ENCODE measurements at regions not wholly inside any gene's neighbourhood (a gene's known extent, or its start where the extent isn't known, plus 50 kb on each side); places are given as distances from the start of the nearest gene placed in this dataset.
"Not testable (repeated sequence)": the region's sequence is repeated elsewhere in the genome, so short reads cannot be mapped to it uniquely, and the experiment has no call there.

- WGBS, 10 experiments = 60 to 100% (median 82%) methylated on average over 2 to 4 of the region's 4 CpGs
- Histone ChIP-seq H3K4me3 (no peak overlapping the region), H3K27ac (no peak overlapping the region), H3K4me1 (replicated peaks in 1 of 2) (peaks cover 5 to 6% of the 10 kb centered on the region in 2 donors)
- in situ Hi-C loops (cut with MboI; ENCODE audit: low pct_unique_long_range_greater_than_20kb in 2 of 9, low sequenced_read_pairs in 9 of 9, unreplicated experiment in 9 of 9) = no loop called here
- no peak for ATAC-seq (replicated peaks in 6 of 8)
Measured at GRCh38 chr1:221239181-221239580, 359.9 kb downstream of the HLX start.

- Histone ChIP-seq H3K4me3 (no peak overlapping the region), H3K4me1 (replicated peaks in 1 of 2) (peaks cover 5 to 6% of the 10 kb centered on the region in 2 donors), H3K27ac (no peak overlapping the region)
- 48 to 94% (median 82%) methylated on average over 2 to 9 of the region's 9 CpGs for WGBS, 10 experiments
- ATAC-seq (replicated peaks in 6 of 8) = peak in 4 of 8 experiments; percentile 61 to 67 (median 64)
- in situ Hi-C loops (cut with MboI; ENCODE audit: low pct_unique_long_range_greater_than_20kb in 2 of 9, low sequenced_read_pairs in 9 of 9, unreplicated experiment in 9 of 9) = no loop called here
Measured at GRCh38 chr1:221239792-221240191, 360.5 kb downstream of the HLX start.

GRCh38 chr1:221240690-221241089 lies 361.4 kb downstream of the HLX start:
- in situ Hi-C loops (cut with MboI; ENCODE audit: low pct_unique_long_range_greater_than_20kb in 2 of 9, low sequenced_read_pairs in 9 of 9, unreplicated experiment in 9 of 9) = no loop called here
- no peak for ATAC-seq (replicated peaks in 6 of 8)

GRCh38 chr1:221241157-221241556 lies 361.9 kb downstream of the HLX start:
- no peak overlapping the region for H3K27ac ChIP-seq
- H3K4me3 ChIP-seq = no peak overlapping the region
- H3K4me1 ChIP-seq (replicated peaks in 1 of 2) = peaks cover 5 to 6% of the 10 kb centered on the region in 2 donors
- no peak for ATAC-seq (replicated peaks in 6 of 8)
- WGBS, 10 experiments = 30 to 100% (median 76%) methylated on average over 1 of the region's 1 CpG; no CpG with 5 or more reads in 4 of the 10 experiments
- in situ Hi-C loops (cut with MboI; ENCODE audit: low pct_unique_long_range_greater_than_20kb in 2 of 9, low sequenced_read_pairs in 9 of 9, unreplicated experiment in 9 of 9) = no loop called here

More at GRCh38 chr1:221240690-221241089, 361.4 kb downstream of the HLX start:
- Histone ChIP-seq H3K27ac (no peak overlapping the region), H3K4me1 (replicated peaks in 1 of 2) (peaks cover 5 to 6% of the 10 kb centered on the region in 2 donors), H3K4me3 (no peak overlapping the region)
- WGBS, 10 experiments = 50 to 100% (median 100%) methylated on average over 1 of the region's 1 CpG; no CpG with 5 or more reads in 2 of the 10 experiments

GRCh38 chr1:221241592-221241991 lies 362.3 kb downstream of the HLX start:
- in situ Hi-C loops (cut with MboI; ENCODE audit: low pct_unique_long_range_greater_than_20kb in 2 of 9, low sequenced_read_pairs in 9 of 9, unreplicated experiment in 9 of 9) = no loop called here
- no peak for ATAC-seq (replicated peaks in 6 of 8)
- no peak overlapping the region for H3K27ac ChIP-seq
- peaks cover 5 to 6% of the 10 kb centered on the region in 2 donors for H3K4me1 ChIP-seq (replicated peaks in 1 of 2)
- WGBS, 10 experiments = 75 to 100% (median 92%) methylated on average over 1 to 2 of the region's 2 CpGs; no CpG with 5 or more reads in 1 of the 10 experiments
- H3K4me3 ChIP-seq = no peak overlapping the region

GRCh38 chr1:221246067-221246466 lies 366.8 kb downstream of the HLX start:
- no peak overlapping the region for H3K4me3 ChIP-seq
- in situ Hi-C loops (cut with MboI; ENCODE audit: low pct_unique_long_range_greater_than_20kb in 2 of 9, low sequenced_read_pairs in 9 of 9, unreplicated experiment in 9 of 9) = no loop called here
- H3K27ac ChIP-seq = no peak overlapping the region
- H3K4me1 ChIP-seq (replicated peaks in 1 of 2) = no peaks in the 10 kb centered on the region
- 0 to 100% (median 80%) methylated on average over 1 to 2 of the region's 2 CpGs; no CpG with 5 or more reads in 1 of the 10 experiments for WGBS, 10 experiments
- ATAC-seq (replicated peaks in 6 of 8) = no peak

GRCh38 chr1:221246628-221247415 lies 367.6 kb downstream of the HLX start:
- ATAC-seq (replicated peaks in 6 of 8) = no peak
- 71 to 100% (median 96%) methylated on average over 1 to 4 of the region's 4 CpGs; no CpG with 5 or more reads in 1 of the 10 experiments for WGBS, 10 experiments
- Histone ChIP-seq H3K4me3 (no peak overlapping the region), H3K4me1 (replicated peaks in 1 of 2) (no peaks in the 10 kb centered on the region), H3K27ac (no peak overlapping the region)
- in situ Hi-C loops (cut with MboI; ENCODE audit: low pct_unique_long_range_greater_than_20kb in 2 of 9, low sequenced_read_pairs in 9 of 9, unreplicated experiment in 9 of 9) = no loop called here

GRCh38 chr1:221251580-221251979 lies 372.3 kb downstream of the HLX start:
- Histone ChIP-seq H3K27ac (no peak overlapping the region), H3K4me3 (no peak overlapping the region), H3K4me1 (replicated peaks in 1 of 2) (no peaks in the 10 kb centered on the region)
- in situ Hi-C loops (cut with MboI; ENCODE audit: low pct_unique_long_range_greater_than_20kb in 2 of 9, low sequenced_read_pairs in 9 of 9, unreplicated experiment in 9 of 9) = no loop called here
- no peak for ATAC-seq (replicated peaks in 6 of 8)
- 30 to 100% (median 55%) methylated on average over 1 to 2 of the region's 2 CpGs; no CpG with 5 or more reads in 1 of the 10 experiments for WGBS, 10 experiments

GRCh38 chr1:221254813-221255212 lies 375.6 kb downstream of the HLX start:
- H3K4me3 ChIP-seq = no peak overlapping the region
- ATAC-seq (replicated peaks in 6 of 8) = no peak
- H3K4me1 ChIP-seq (replicated peaks in 1 of 2) = no peaks in the 10 kb centered on the region
- in situ Hi-C loops (cut with MboI; ENCODE audit: low pct_unique_long_range_greater_than_20kb in 2 of 9, low sequenced_read_pairs in 9 of 9, unreplicated experiment in 9 of 9) = no loop called here
- H3K27ac ChIP-seq = no peak overlapping the region

GRCh38 chr1:221256773-221257172 lies 377.5 kb downstream of the HLX start:
- H3K4me1 ChIP-seq (replicated peaks in 1 of 2) = no peaks in the 10 kb centered on the region
- no peak overlapping the region for H3K27ac ChIP-seq
- no peak overlapping the region for H3K4me3 ChIP-seq
- in situ Hi-C loops (cut with MboI; ENCODE audit: low pct_unique_long_range_greater_than_20kb in 2 of 9, low sequenced_read_pairs in 9 of 9, unreplicated experiment in 9 of 9) = no loop called here
- no peak for ATAC-seq (replicated peaks in 6 of 8)
- 0 to 100% (median 58%) methylated on average over 1 to 3 of the region's 3 CpGs; no CpG with 5 or more reads in 1 of the 10 experiments for WGBS, 10 experiments

- H3K4me1 ChIP-seq (replicated peaks in 1 of 2); H3K27ac ChIP-seq; H3K4me3 ChIP-seq; ATAC-seq (replicated peaks in 6 of 8); in situ Hi-C loops (cut with MboI; ENCODE audit: low pct_unique_long_range_greater_than_20kb in 2 of 9, low sequenced_read_pairs in 9 of 9, unreplicated experiment in 9 of 9): not testable (repeated sequence)
- no CpG with 5 or more reads among the region's 1 CpG for WGBS, 10 experiments
Measured at GRCh38 chr1:221257548-221257947, 378.3 kb downstream of the HLX start.

- WGBS, 10 experiments = 33 to 97% (median 86%) methylated on average over 1 to 5 of the region's 7 CpGs; no CpG with 5 or more reads in 7 of the 10 experiments
- ATAC-seq (replicated peaks in 6 of 8) = not testable (repeated sequence)
Measured at GRCh38 chr1:221262677-221263076, 383.4 kb downstream of the HLX start.

GRCh38 chr1:221263831-221264767 lies 384.9 kb downstream of the HLX start:
- in situ Hi-C loops (cut with MboI; ENCODE audit: low pct_unique_long_range_greater_than_20kb in 2 of 9, low sequenced_read_pairs in 9 of 9, unreplicated experiment in 9 of 9) = loop anchor here in 1 of 9 experiments (10.0 kb wide), 1 partner anchor 171 kb away; no protein-coding TSS in a partner anchor
- 17 to 92% (median 84%) methylated on average over 2 to 9 of the region's 9 CpGs; no CpG with 5 or more reads in 1 of the 10 experiments for WGBS, 10 experiments
- Histone ChIP-seq H3K4me3 (no peak overlapping the region), H3K4me1 (replicated peaks in 1 of 2) (peaks cover 0 to 14% of the 10 kb centered on the region in 2 donors), H3K27ac (peak overlapping the region in 1 of 2 donors; percentile 31)
- peak; percentile 87 to 99 (median 95) for ATAC-seq (replicated peaks in 6 of 8)

More at GRCh38 chr1:221262677-221263076, 383.4 kb downstream of the HLX start:
- not testable (repeated sequence) for H3K27ac ChIP-seq, H3K4me3 ChIP-seq
- peaks cover 0 to 14% of the 10 kb centered on the region in 2 donors for H3K4me1 ChIP-seq (replicated peaks in 1 of 2)
- in situ Hi-C loops (cut with MboI; ENCODE audit: low pct_unique_long_range_greater_than_20kb in 2 of 9, low sequenced_read_pairs in 9 of 9, unreplicated experiment in 9 of 9) = loop anchor here in 1 of 9 experiments (10.0 kb wide), 1 partner anchor 172 kb away; no protein-coding TSS in a partner anchor
